KMS-11 (cell line): ENCODE measurements at regions not wholly inside any gene's neighbourhood (a gene's known extent, or its start where the extent isn't known, plus 50 kb on each side); places are given as distances from the start of the nearest gene placed in this dataset.

Experiments used
- H2AFZ ChIP-seq: fragments of 200-600 bp; sonication (generic); 2 replicates; pipeline ENCODE4 v1.6.1; 2016; ENCODE audit warnings: antibody characterized with exemption, mixed run types, low read depth
- H3K27ac ChIP-seq: fragments of 200-600 bp; sonication (generic); 2 replicates; pipeline ENCODE4 v1.6.1; 2016; ENCODE audit warnings: mild to moderate bottlenecking, mixed run types
- H3K27me3 ChIP-seq: fragments of 200-600 bp; sonication (generic); 2 replicates; pipeline ENCODE4 v1.6.1; 2017; ENCODE audit warnings: mild to moderate bottlenecking, low read depth, mixed run types, moderate library complexity; ENCODE audit not compliant: insufficient read depth
- H3K36me3 ChIP-seq: fragments of 200-600 bp; sonication (generic); 2 replicates; pipeline ENCODE4 v1.6.1; 2017; ENCODE audit warnings: mild to moderate bottlenecking, mixed run types; ENCODE audit not compliant: insufficient read depth
- H3K4me1 ChIP-seq: fragments of 200-600 bp; sonication (generic); 2 replicates; pipeline ENCODE4 v1.6.1; 2016; ENCODE audit warnings: mild to moderate bottlenecking, low read depth, mixed run types; ENCODE audit not compliant: poor library complexity, severe bottlenecking
- H3K4me2 ChIP-seq: fragments of 200-600 bp; sonication (generic); 2 replicates; pipeline ENCODE4 v1.7.0; 2016; ENCODE audit warnings: mild to moderate bottlenecking, mixed run types
- H3K4me3 ChIP-seq: fragments of 200-600 bp; sonication (generic); IDR thresholded peaks from 2 replicates; pipeline ENCODE4 v1.6.1; 2017; ENCODE audit warnings: low read depth, low read length, mixed read lengths; ENCODE audit not compliant: insufficient read depth
- H3K79me2 ChIP-seq: fragments of 200-600 bp; sonication (generic); 2 replicates; pipeline ENCODE4 v1.6.1; 2016; ENCODE audit warnings: low read depth, mixed run types; ENCODE audit not compliant: insufficient read depth
- H3K9ac ChIP-seq: fragments of 200-600 bp; sonication (generic); 2 replicates; pipeline ENCODE4 v1.6.1; 2016; ENCODE audit warnings: mild to moderate bottlenecking, mixed run types
- H4K20me1 ChIP-seq: fragments of 200-600 bp; sonication (generic); 2 replicates; pipeline ENCODE4 v1.6.1; 2016; ENCODE audit warnings: mild to moderate bottlenecking, mixed run types; ENCODE audit not compliant: insufficient read depth
- CTCF ChIP-seq: fragments of 200-600 bp; sonication (generic); conservative IDR thresholded peaks from 2 replicates; pipeline ENCODE4 v1.6.1; 2017; ENCODE audit warnings: low read depth, mild to moderate bottlenecking, antibody characterized with exemption, low read length, moderate library complexity, mixed read lengths

GRCh38 chr4:184900184-184900583 lies 74.4 kb upstream of the ACSL1 start:
- Histone ChIP-seq H4K20me1 (no peaks in the 10 kb centered on the region), H2AFZ (no peak overlapping the region), H3K79me2 (no peaks in the 10 kb centered on the region), H3K27ac (no peak overlapping the region), H3K4me1 (no peaks in the 10 kb centered on the region), H3K4me2 (no peak overlapping the region), H3K4me3 (no peak overlapping the region), H3K9ac (no peak overlapping the region), H3K36me3 (no peaks in the 10 kb centered on the region), H3K27me3 (no peaks in the 10 kb centered on the region)
- no peak for TF ChIP-seq CTCF

- no peaks in the 10 kb centered on the region for H3K27me3 ChIP-seq
- H3K79me2 ChIP-seq: no peaks in the 10 kb centered on the region
- no peak overlapping the region for H3K4me2 ChIP-seq
- H3K36me3 ChIP-seq: no peaks in the 10 kb centered on the region
- no peak overlapping the region for H3K27ac ChIP-seq
- no peaks in the 10 kb centered on the region for H4K20me1 ChIP-seq
- no peaks in the 10 kb centered on the region for H3K4me1 ChIP-seq
- H3K4me3 ChIP-seq: no peak overlapping the region
- TF ChIP-seq CTCF: no peak
- no peak overlapping the region for H3K9ac ChIP-seq
- no peak overlapping the region for H2AFZ ChIP-seq
These were observed 76.8 kb upstream of the ACSL1 start for GRCh38 chr4:184902550-184902949.

- Histone ChIP-seq H3K4me1 (no peaks in the 10 kb centered on the region), H3K4me3 (no peak overlapping the region), H4K20me1 (no peaks in the 10 kb centered on the region), H3K27ac (no peak overlapping the region), H3K36me3 (no peaks in the 10 kb centered on the region), H3K9ac (no peak overlapping the region), H3K27me3 (no peaks in the 10 kb centered on the region), H2AFZ (no peak overlapping the region), H3K4me2 (no peak overlapping the region), H3K79me2 (no peaks in the 10 kb centered on the region)
- no peak for TF ChIP-seq CTCF
These were observed 80.8 kb upstream of the ACSL1 start for GRCh38 chr4:184906480-184907097.

- Histone ChIP-seq H3K4me2 (no peak overlapping the region), H3K9ac (no peak overlapping the region), H3K27me3 (no peaks in the 10 kb centered on the region), H3K79me2 (no peaks in the 10 kb centered on the region), H2AFZ (no peak overlapping the region), H3K4me1 (no peaks in the 10 kb centered on the region), H4K20me1 (no peaks in the 10 kb centered on the region), H3K4me3 (no peak overlapping the region), H3K27ac (no peak overlapping the region), H3K36me3 (no peaks in the 10 kb centered on the region)
- no peak for TF ChIP-seq CTCF
These were observed 81.4 kb upstream of the ACSL1 start for GRCh38 chr4:184907216-184907615.
